SU-DHL-6 (cell line): ENCODE measurements at regions not wholly inside any gene's neighbourhood (a gene's known extent, or its start where the extent isn't known, plus 50 kb on each side); places are given as distances from the start of the nearest gene placed in this dataset.

ENCODE experiments used
- H2AFZ ChIP-seq: fragments of 200-600 bp; sonication (generic); 2 replicates; pipeline ENCODE4 v1.6.1; 2014; ENCODE audit warnings: low read depth, mild to moderate bottlenecking, moderate library complexity, mixed read lengths, antibody characterized with exemption, low read length; ENCODE audit not compliant: severe bottlenecking
- H3F3A ChIP-seq: fragments of 200-600 bp; shearing (Covaris generic); 2 replicates; pipeline ENCODE4 v1.6.0; 2016; ENCODE audit warnings: antibody characterized with exemption, mild to moderate bottlenecking; ENCODE audit not compliant: insufficient read depth
- H3K27ac ChIP-seq: fragments of 200-600 bp; sonication (generic); 2 replicates; pipeline ENCODE4 v1.5.1; 2016; ENCODE audit warnings: low read depth, mild to moderate bottlenecking, low read length, moderate library complexity, mixed read lengths
- H3K27me3 ChIP-seq: fragments of 200-600 bp; sonication (generic), shearing (Covaris generic); 2 replicates; pipeline ENCODE4 v1.6.0; 2014; ENCODE audit warnings: mild to moderate bottlenecking, low read length
- H3K36me3 ChIP-seq: fragments of 200-600 bp; sonication (generic); 2 replicates; pipeline ENCODE4 v1.6.1; 2014; ENCODE audit warnings: mild to moderate bottlenecking, low read length, mixed read lengths
- H3K4me2 ChIP-seq: fragments of 300-600, 200-600 bp; shearing (Covaris generic), sonication (generic); 2 replicates; pipeline ENCODE4 v1.6.0; 2014; ENCODE audit warnings: low read length, low read depth, mild to moderate bottlenecking; ENCODE audit not compliant: poor library complexity, severe bottlenecking
- H3K4me3 ChIP-seq: fragments of 200-600 bp; sonication (generic); 2 replicates; pipeline ENCODE4 v1.5.1; 2014; ENCODE audit warnings: antibody characterized with exemption, low read length, mild to moderate bottlenecking, mixed read lengths; ENCODE audit not compliant: insufficient read depth, poor library complexity, severe bottlenecking
- H3K79me2 ChIP-seq: fragments of 200-600 bp; sonication (generic); 2 replicates; pipeline ENCODE4 v1.6.1; 2014; ENCODE audit warnings: mild to moderate bottlenecking, low read length, moderate library complexity; ENCODE audit not compliant: insufficient read depth
- H3K9ac ChIP-seq: fragments of 200-600 bp; sonication (generic); 2 replicates; pipeline ENCODE4 v1.7.0; 2014; ENCODE audit warnings: mild to moderate bottlenecking, low read length
- H3K9me2 ChIP-seq: fragments of 200-600 bp; sonication (generic); replicated peaks from 2 replicates; pipeline ENCODE4 v1.6.1; 2014; ENCODE audit warnings: low read length; ENCODE audit not compliant: insufficient read depth
- H3K9me3 ChIP-seq: fragments of 200-600 bp; sonication (generic); 2 replicates; pipeline ENCODE4 v1.6.1; 2014; ENCODE audit warnings: low read length, mixed read lengths; ENCODE audit not compliant: insufficient read depth
- H4K20me1 ChIP-seq: fragments of 200-600 bp; sonication (generic); 2 replicates; pipeline ENCODE4 v1.6.1; 2014; ENCODE audit warnings: low read depth, mild to moderate bottlenecking, antibody characterized with exemption, low read length, moderate library complexity, mixed read lengths
- EZH2phosphoT487 ChIP-seq: fragments of 200-600 bp; sonication (generic), shearing (Covaris generic); conservative IDR thresholded peaks from 2 replicates; pipeline ENCODE4 v1.6.1; 2018; ENCODE audit warnings: mild to moderate bottlenecking, antibody characterized with exemption, low read length, moderate library complexity, mixed read lengths
- TF ChIP-seq, protein P1 (sequence below): fragments of 200-600 bp; sonication (generic); IDR thresholded peaks from one replicate; pipeline ENCODE4 v1.5.1; 2017; ENCODE audit warnings: antibody characterized with exemption, mild to moderate bottlenecking, low read length, moderate library complexity; ENCODE audit not compliant: insufficient read depth, poor library complexity, severe bottlenecking

DNA sequence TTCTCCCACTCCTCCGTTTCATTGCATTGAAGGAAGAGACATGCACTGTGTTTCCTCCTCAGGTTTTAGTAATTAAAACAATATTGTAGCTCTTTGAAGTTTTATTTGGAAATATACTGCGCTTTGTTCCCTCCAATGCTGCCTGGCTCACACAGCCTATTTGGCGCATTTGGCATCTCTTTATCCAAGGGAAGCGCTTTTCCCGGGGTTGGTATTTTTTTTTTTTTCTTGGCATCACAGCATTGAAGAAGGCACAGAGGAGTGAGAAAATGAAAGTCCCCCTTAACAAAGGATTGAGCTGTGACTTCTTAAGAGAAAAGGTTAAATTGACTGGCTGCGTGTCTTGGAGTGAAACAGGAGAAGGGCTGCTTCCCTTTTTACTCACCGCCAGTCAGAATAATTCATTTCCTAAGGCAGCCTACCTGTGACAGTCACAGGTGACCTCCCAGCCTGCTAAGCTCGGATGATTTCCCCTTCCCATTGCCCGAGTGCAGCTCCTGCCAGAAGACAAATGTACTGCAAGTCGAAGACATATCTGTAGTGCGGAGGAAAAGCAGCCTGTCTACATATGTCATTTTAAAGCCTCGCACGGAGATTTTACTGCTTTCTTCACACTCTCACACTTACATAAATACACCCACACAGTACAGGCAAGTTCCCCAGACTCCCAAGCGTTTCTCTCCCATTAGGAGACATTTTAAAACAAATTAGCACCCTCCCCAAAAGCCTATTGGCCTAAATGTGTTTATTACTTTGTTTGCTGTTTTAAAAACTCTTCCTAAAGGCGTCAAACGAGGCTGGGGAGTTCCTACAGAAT is 665.5 kb upstream of the ZNF608 start:
- no peaks in the 10 kb centered on the region for H3K9me3 ChIP-seq
- H3K79me2 ChIP-seq = no peaks in the 10 kb centered on the region
- H3F3A ChIP-seq = no peaks in the 10 kb centered on the region
- no peaks in the 10 kb centered on the region for H4K20me1 ChIP-seq
- H3K36me3 ChIP-seq = no peaks in the 10 kb centered on the region
- TF ChIP-seq EZH2phosphoT487 = no peak
- TF ChIP-seq, protein P1, sequence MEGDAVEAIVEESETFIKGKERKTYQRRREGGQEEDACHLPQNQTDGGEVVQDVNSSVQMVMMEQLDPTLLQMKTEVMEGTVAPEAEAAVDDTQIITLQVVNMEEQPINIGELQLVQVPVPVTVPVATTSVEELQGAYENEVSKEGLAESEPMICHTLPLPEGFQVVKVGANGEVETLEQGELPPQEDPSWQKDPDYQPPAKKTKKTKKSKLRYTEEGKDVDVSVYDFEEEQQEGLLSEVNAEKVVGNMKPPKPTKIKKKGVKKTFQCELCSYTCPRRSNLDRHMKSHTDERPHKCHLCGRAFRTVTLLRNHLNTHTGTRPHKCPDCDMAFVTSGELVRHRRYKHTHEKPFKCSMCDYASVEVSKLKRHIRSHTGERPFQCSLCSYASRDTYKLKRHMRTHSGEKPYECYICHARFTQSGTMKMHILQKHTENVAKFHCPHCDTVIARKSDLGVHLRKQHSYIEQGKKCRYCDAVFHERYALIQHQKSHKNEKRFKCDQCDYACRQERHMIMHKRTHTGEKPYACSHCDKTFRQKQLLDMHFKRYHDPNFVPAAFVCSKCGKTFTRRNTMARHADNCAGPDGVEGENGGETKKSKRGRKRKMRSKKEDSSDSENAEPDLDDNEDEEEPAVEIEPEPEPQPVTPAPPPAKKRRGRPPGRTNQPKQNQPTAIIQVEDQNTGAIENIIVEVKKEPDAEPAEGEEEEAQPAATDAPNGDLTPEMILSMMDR = no peak
- no peaks in the 10 kb centered on the region for H3K9me2 ChIP-seq
- no peaks in the 10 kb centered on the region for H3K27me3 ChIP-seq
- peak overlapping the region; percentile 35 for H3K4me3 ChIP-seq
- peak overlapping the region; percentile 63 for H3K4me2 ChIP-seq
- H3K9ac ChIP-seq = peak overlapping the region; percentile 25
- peak overlapping the region; percentile 44 for H3K27ac ChIP-seq
- H2AFZ ChIP-seq = peak overlapping the region; percentile 62

- H4K20me1 ChIP-seq = no peaks in the 10 kb centered on the region
- peak overlapping the region; percentile 62 for H2AFZ ChIP-seq
- no peaks in the 10 kb centered on the region for H3F3A ChIP-seq
- H3K9me3 ChIP-seq = no peaks in the 10 kb centered on the region
- no peaks in the 10 kb centered on the region for H3K79me2 ChIP-seq
- H3K27ac ChIP-seq = peak overlapping the region; percentile 44
- peak overlapping the region; percentile 25 for H3K9ac ChIP-seq
- no peaks in the 10 kb centered on the region for H3K36me3 ChIP-seq
- H3K27me3 ChIP-seq = no peaks in the 10 kb centered on the region
- peak overlapping the region; percentile 35 for H3K4me3 ChIP-seq
- no peaks in the 10 kb centered on the region for H3K9me2 ChIP-seq
- peak overlapping the region; percentile 63 for H3K4me2 ChIP-seq
- TF ChIP-seq, protein P1 = no peak
- no peak for TF ChIP-seq EZH2phosphoT487
Measured at GRCh38 chr5:125412561-125413495, 666.4 kb upstream of the ZNF608 start.

- H3K9me3 ChIP-seq = no peaks in the 10 kb centered on the region
- H3K36me3 ChIP-seq = no peaks in the 10 kb centered on the region
- H3K4me2 ChIP-seq = no peak overlapping the region
- no peak overlapping the region for H3K27ac ChIP-seq
- H3K9ac ChIP-seq = no peak overlapping the region
- no peaks in the 10 kb centered on the region for H3K9me2 ChIP-seq
- no peaks in the 10 kb centered on the region for H3F3A ChIP-seq
- H3K79me2 ChIP-seq = no peaks in the 10 kb centered on the region
- H2AFZ ChIP-seq = no peak overlapping the region
- TF ChIP-seq, protein P1 = no peak
- no peak for TF ChIP-seq EZH2phosphoT487
- no peak overlapping the region for H3K4me3 ChIP-seq
- no peaks in the 10 kb centered on the region for H3K27me3 ChIP-seq
- H4K20me1 ChIP-seq = no peaks in the 10 kb centered on the region
Measured at GRCh38 chr5:125413496-125414274, 667.2 kb upstream of the ZNF608 start.
